ENCODE measurements at regions not wholly inside any gene's neighbourhood (a gene's known extent, or its start where the extent isn't known, plus 50 kb on each side); places are given as distances from the start of the nearest gene placed in this dataset.

- Histone ChIP-seq H4K20me1 (ENCODE audit: control insufficient read depth, insufficient read depth, insufficient read length) (no peaks in the 10 kb centered on the region), H4K8ac (replicated peaks; ENCODE audit: insufficient read length, low read depth, low read length) (no peak overlapping the region), H3K9ac (ENCODE audit: extremely low read depth, insufficient read length, low read length) (no peak overlapping the region), H2BK20ac (ENCODE audit: low read depth, low read length, poor library complexity, severe bottlenecking) (peak overlapping the region; percentile 60), H2BK5ac (ENCODE audit: insufficient read length, low read length) (no peak overlapping the region), H3K23me2 (ENCODE audit: insufficient read length, low read depth, low read length, poor library complexity, severe bottlenecking) (no peaks in the 10 kb centered on the region), H2AFZ (ENCODE audit: low read length) (no peak overlapping the region), H3T11ph (ENCODE audit: low read length) (no peak overlapping the region), H3K56ac (ENCODE audit: insufficient read length, low read depth, low read length) (no peak overlapping the region), H3K23ac (ENCODE audit: insufficient read length, low read depth, low read length) (no peak overlapping the region), H3K9me3 (ENCODE audit: control insufficient read depth, low read depth, low read length) (no peaks in the 10 kb centered on the region), H3K4me2 (ENCODE audit: insufficient read depth, insufficient read length, low read length) (no peak overlapping the region), H4K5ac (ENCODE audit: insufficient read length, low read depth, low read length) (no peak overlapping the region), H3K18ac (ENCODE audit: insufficient read length, low read depth, low read length) (no peak overlapping the region), H3K79me2 (ENCODE audit: insufficient read depth, low read length) (no peaks in the 10 kb centered on the region), H3K27me3 (ENCODE audit: insufficient read depth, low read length) (no peaks in the 10 kb centered on the region), H3K27ac (ENCODE audit: insufficient read length, low read depth, low read length) (no peak overlapping the region), H2BK120ac (ENCODE audit: low read depth, low read length, poor library complexity, severe bottlenecking) (no peak overlapping the region), H2BK15ac (ENCODE audit: low read depth, low read length) (no peak overlapping the region), H2AK5ac (ENCODE audit: insufficient read length, low read length) (no peak overlapping the region), H2BK12ac (ENCODE audit: insufficient read length, low read depth, low read length) (no peak overlapping the region), H3K4ac (ENCODE audit: low read depth, low read length) (no peak overlapping the region), H3K14ac (ENCODE audit: insufficient read depth, low read length) (no peak overlapping the region), H4K91ac (ENCODE audit: insufficient read length, low read depth, low read length) (no peak overlapping the region), H3K4me1 (ENCODE audit: insufficient read depth, low read length) (no peaks in the 10 kb centered on the region), H3K79me1 (ENCODE audit: insufficient read depth, low read depth, low read length, poor library complexity, severe bottlenecking) (no peaks in the 10 kb centered on the region)
- Mint-ChIP-seq H3K36me3 (ENCODE audit: insufficient read depth in 1 of 3, low read depth in 3 of 3) (no peaks in the 10 kb centered on the region; a peak in 1 of 7 replicates), H3K4me1 (peaks cover under 1 to 1% of the 10 kb centered on the region in 2 experiments; a peak in 1 of 4 replicates), H3K4me3 (no peak overlapping the region), H3K27ac (no peak overlapping the region), H3K9me3 (no peaks in the 10 kb centered on the region; a peak in 1 of 5 replicates), H3K27me3 (ENCODE audit: low read depth) (no peaks in the 10 kb centered on the region; the same call in 1 of the 2 replicates)
- no peak for DNase-seq
- no CpG with 5 or more reads among the region's 6 CpGs for WGBS (ENCODE audit: extremely low coverage, insufficient read length, low lambda C conversion rate)
- no peak for TF ChIP-seq CTCF (conservative IDR thresholded peaks at IDR 0.05)
Observed at GRCh38 chr6:15121977-15122550, 123.8 kb upstream of the JARID2 start.
